ENCODE measurements at regions not wholly inside any gene's neighbourhood (a gene's known extent, or its start where the extent isn't known, plus 50 kb on each side); places are given as distances from the start of the nearest gene placed in this dataset.

GRCh38 chr14:81839056-81839455 lies 305.4 kb upstream of the SEL1L start:
- TF ChIP-seq CTCF (conservative IDR thresholded peaks at IDR 0.05 in 1 of 2, IDR thresholded peaks at IDR 0.05 in 1 of 2; ENCODE audit: extremely low read depth in 1 of 2, insufficient read depth in 1 of 2, low read depth in 1 of 2, low read length in 2 of 2) (no peak), EZH2 (IDR thresholded peaks at IDR 0.05; ENCODE audit: borderline replicate concordance, low read length) (no peak)

Measured in mammary epithelial cell (primary cell).